Activated CD4-positive, alpha-beta T cell treated with anti-CD3 and anti-CD28 coated beads for 4 hours (primary cell): ENCODE measurements at regions not wholly inside any gene's neighbourhood (a gene's known extent, or its start where the extent isn't known, plus 50 kb on each side); places are given as distances from the start of the nearest gene placed in this dataset.
"Not testable (repeated sequence)": the region's sequence is repeated elsewhere in the genome, so short reads cannot be mapped to it uniquely, and the experiment has no call there.

Experiments used
- DNase-seq, 2 donors: peaks; one replicate each; pipeline ENCODE4 v3.0.0-alpha.2; 2020

DNA sequence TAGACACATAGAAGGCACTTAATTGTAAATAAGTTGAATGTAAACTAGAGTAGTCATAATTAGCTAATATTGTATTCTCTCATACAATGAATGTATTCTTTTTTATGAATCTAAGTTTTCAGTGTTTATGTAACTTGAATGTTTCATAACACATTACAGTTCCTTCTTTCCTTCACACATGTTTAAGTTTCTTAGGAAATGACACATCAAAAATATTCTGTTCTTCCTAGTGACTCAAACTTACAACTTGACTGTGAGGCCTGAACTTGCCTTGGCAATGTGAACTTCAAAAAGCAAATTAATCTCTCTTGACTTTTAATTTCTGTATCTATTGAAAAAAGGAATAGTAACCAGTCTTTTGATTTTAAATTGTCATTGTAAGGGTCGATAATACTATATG lies 700.1 kb downstream of the KCNT2 start:
- no peak for DNase-seq

DNA sequence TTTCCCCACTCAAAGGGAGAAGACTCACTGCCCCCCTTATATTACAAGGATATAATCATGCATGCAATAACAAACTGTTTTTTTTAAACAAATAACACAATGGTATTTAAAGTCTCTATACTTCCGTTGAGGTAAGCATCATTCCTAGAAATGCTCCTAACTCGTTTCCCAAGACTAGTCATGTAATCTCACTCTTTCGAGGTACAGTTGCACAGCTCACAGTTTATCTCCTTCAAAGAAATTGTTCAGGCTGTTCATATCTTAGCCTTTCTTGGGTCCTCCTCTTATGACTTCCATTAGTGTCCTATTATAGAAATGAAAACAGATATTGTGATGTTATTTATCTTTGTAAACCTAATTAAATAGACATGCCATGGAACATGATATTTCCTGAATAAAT lies 705.0 kb downstream of the KCNT2 start:
- DNase-seq = no peak

DNA sequence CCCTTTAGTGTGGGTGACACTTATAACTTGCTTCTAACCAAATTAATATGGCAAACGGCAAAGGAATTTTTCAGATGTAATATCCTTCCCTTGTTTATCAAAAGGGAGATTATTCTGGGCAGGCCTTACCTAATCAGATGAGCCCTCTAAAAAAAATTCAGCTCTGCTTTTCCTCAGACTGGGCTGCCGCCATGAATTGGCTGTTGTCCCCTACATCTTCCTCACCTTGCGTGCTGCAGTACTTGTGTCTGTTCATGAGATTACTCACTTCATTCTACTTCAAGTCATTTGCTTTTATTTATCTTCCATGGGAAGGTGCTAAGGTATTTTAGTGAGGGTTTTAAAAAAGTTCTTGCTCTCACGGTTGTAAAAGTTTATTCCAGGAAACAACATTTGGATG lies 705.5 kb downstream of the KCNT2 start:
- no peak for DNase-seq

DNA sequence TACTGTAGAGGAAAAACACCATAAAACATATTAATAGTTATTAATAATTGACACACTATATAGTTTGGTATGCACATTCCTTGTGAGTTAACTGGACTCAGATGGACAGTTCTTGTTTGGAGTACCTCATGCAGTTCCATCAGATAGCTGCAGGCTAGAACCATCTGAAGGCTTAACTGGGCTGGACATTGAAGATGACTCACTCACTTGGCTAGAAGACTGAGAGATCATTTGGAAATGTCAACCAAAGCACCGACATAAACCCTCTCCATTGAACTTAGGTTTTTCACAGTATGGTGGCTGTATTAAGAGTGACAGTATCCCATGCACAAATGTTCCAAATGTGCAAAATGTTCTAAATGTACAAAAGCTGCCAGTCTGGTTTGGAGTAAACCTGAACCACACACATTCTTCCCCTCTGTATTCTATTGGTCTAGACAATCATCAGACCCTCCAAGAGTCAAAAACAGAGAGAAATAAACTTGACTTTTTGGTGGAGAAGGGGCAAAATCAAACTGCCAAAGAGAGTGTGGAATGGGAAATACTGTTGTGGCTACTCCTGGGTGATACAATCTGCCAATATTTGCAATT lies 708.4 kb downstream of the KCNT2 start:
- no peak for DNase-seq

GRCh38 chr1:195898924-195899323 lies 709.3 kb downstream of the KCNT2 start:
- no peak for DNase-seq

- DNase-seq = no peak
These were observed 709.9 kb downstream of the KCNT2 start for GRCh38 chr1:195898373-195898772.

- no peak for DNase-seq
These were observed 711.2 kb downstream of the KCNT2 start for GRCh38 chr1:195897076-195897475.

DNA sequence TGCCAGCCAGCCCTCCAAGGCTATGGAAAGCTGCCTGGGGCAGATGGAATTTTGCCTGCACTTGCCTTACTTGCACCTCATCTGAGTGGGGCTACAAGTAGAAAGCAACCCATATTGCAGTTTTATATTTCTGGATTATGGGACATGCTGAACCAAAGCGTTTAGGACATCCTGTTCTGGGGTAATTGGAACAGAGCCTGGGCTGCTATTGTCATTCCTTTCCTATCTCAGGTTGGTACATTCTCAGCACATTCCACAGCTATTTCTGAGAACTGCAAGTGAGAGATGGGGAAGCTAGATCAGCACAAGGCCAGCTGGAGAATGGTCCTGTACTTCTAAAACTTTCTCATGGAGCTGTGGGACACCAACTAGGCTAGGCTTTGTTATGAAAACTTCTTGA lies 713.8 kb downstream of the KCNT2 start:
- DNase-seq = no peak

DNA sequence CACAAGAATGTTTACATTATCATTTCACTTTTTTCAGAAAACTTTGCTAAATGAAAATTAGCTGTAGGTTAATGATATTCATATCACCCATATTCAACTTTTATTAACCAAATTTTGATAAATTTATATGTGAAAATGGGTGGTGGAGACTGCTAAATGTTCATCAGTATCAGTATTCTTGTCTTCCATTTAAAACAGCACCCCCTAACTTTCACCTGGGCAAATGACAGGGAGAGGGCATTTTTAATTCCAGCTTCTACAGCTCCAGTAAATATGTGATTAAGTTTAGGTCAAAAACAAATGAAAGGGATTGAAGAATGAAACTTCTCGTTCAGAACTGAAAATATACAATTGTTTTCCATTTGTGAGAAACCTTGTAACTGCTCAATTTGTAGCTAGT lies 722.2 kb downstream of the KCNT2 start:
- DNase-seq = no peak

DNA sequence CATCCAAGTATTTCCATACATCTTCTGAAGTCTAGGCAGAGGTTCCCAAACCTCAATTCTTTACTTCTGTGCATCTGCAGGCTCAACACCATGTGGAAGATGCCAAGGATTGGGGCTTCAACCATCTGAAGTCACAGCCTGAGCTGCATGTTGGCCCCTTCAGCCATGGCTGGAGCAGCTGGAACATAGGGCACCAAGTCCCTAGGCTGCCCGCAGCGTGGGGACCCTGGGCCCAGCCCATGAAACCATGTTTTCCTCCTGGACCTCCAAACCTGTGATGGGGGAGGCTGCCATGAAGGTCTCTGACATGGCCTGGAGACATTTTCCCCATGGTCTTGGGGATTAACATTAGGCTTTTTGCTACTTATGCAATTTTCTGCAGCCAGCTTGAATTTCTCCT lies 729.8 kb downstream of the KCNT2 start:
- no peak for DNase-seq

- DNase-seq = no peak
These were observed 731.4 kb downstream of the KCNT2 start for GRCh38 chr1:195876792-195877191.

GRCh38 chr1:195872376-195872775 lies 735.9 kb downstream of the KCNT2 start:
- no peak for DNase-seq

DNA sequence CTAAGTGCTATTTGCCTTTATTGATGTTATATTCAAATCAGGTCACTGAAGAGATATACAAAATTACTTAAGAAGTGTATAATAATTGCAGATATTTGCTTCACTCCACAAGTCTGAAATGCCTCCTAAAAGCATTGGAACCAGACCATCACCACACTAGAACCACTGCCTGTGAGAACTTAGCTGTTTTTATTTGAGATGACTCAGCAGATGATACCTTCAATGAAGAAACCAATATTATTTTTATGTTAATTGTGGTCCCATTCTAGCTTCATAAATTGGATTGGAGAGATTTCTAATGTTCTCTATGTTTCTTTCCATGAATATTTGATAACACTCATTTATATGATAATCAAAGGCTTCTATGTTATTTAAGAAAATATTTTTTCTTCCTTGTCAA lies 740.6 kb downstream of the KCNT2 start:
- DNase-seq = no peak

DNA sequence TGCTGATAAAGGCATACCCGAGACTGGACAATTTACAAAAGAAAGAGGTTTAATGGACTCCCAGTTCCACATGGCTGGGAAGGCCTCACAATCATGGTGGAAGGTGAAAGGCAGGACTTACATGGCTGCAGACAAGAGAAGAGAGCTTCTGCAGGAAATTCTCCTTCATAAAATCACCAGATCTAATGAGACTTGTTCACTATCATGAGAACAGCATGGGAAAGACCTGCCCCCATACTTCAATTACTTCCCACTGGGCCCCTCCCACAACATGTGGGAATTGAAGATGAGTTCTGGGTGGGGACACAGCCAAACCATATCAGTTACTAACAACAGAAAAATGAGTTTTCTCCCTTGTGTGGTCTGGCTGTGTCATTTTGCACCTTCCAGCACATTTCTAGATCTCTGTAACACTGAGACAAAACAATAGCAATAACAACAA lies 741.4 kb downstream of the KCNT2 start:
- no peak for DNase-seq

GRCh38 chr1:195866091-195866780 lies 742.0 kb downstream of the KCNT2 start:
- no peak for DNase-seq

GRCh38 chr1:195851804-195852203 lies 756.4 kb downstream of the KCNT2 start:
- no peak for DNase-seq

DNA sequence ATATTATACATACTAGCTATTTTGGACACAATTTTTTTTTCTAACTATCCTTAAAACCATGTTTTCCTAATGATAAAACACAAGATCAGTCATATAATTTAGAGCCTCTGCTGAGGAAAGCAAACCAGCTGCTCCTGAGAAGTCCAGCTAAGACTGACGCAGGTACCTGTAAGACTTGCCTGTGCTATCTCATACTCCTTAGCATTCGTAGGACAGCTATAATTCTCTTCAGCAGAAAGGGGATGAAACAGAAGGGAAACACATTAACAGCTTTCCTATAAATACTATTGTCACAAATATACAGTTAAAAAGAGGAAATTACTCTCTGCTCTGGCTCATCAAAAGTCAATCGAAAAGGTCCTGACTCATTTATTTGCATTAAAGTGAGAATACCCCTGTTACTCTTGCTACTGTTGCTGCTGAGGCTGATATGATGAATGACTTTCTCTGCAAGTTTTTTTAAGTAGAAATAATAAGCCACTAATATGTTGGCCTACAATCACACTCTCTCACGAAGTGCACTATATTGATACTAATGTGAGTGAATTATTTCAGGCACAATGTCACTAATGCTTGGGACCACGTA lies 757.1 kb downstream of the KCNT2 start:
- DNase-seq = no peak

- DNase-seq = no peak
These were observed 759.1 kb downstream of the KCNT2 start for GRCh38 chr1:195849180-195849579.

DNA sequence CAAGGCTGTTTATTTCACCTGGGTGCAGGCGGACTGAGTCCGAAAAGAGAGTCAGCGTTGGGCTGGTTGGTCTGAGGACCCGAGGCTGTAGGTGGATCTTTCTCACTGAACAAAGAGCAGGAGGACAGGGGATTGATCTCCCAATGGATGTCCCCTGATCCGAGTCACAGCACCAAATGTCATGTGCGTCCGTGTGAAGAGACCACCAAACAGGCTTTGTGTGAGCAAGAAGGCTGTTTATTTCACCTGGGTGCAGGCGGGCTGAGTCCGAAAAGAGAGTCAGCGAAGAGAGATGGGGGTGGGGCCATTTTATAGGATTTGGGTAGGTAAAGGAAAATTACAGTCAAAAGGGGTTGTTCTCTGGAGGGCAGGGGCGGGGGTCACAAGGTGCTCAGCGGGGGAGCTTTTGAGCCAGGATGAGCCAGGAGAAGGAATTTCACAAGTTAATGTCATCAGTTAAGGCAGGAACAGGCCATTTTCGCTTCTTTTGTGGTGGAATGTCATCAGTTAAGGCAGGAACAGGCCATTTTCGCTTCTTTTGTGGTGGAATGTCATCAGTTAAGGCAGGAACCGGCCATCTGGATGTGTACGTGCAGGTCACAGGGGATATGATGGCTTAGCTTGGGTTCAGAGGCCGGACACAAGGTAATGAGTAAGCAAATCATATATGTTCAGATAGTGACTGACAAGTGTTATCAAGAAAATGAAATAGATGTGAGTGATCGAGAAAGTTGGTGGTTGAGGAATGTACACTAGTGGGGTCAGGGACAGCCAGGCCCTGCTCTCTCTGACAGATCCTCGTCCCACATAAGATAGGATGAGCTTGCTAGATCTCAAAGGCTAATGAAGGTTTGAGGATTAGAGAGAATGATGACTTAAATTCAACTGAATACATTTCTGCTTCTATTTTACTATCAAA lies 760.0 kb downstream of the KCNT2 start:
- DNase-seq = not testable (repeated sequence)

DNA sequence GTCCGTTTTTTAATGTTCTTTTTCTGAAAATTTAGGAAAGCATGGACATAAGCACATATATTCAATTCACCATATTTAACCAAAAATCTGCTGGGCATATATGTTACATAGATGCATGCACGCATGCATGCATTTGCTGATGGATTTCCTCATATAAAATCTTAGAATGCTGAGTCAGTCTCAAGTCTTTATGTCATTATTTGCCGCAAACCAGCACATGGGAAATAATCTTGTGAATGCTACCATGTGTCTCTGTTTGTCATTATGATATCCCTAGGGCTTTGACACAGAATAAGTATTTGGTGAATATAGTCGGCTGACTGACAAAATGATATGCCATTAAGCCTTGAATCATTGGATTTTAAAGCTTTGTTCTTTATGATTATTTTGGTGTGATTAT lies 776.5 kb downstream of the KCNT2 start:
- DNase-seq = no peak

GRCh38 chr1:195828325-195828724 lies 779.9 kb downstream of the KCNT2 start:
- DNase-seq = no peak

DNA sequence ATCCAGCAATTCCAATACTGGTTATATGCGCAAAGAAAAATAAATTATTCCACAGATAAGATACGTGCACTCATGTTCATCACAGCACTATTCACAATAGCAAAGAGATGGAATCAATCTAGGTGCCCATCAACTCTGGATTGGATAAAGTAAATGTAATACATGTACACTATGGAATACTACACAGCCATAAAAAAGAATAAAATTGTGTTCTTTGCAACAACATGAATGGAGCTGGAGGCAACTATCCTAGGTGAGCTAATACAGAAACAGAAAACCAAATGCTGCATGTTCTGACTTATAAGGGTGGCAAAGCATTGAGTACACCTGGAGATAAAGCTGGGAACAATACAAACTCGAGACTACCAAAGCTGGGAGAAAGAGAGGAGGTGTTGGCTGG lies 787.3 kb downstream of the KCNT2 start:
- DNase-seq = no peak

- DNase-seq = no peak
These were observed 802.2 kb downstream of the KCNT2 start for GRCh38 chr1:195806060-195806459.

DNA sequence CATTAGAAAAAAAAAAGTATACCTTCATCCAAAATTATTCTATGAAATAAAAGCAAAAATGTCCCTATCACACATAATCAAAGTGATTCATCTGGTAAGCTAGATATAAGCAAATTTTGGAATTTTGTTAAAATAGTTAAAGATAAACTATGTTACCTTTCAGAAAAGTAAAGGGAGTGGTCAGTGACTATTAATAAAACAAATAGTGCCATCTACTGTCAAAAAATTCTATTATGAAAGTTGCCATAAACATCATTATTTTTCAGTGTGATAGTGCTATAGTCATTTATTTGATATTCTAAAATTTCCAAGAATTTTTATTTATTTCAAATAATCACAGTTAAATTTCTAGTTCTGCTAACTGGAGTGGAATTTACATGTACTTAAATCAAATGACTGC lies 803.7 kb downstream of the KCNT2 start:
- no peak for DNase-seq
